Liver (tissue), 7 donors: ENCODE measurements at regions not wholly inside any gene's neighbourhood (a gene's known extent, or its start where the extent isn't known, plus 50 kb on each side); places are given as distances from the start of the nearest gene placed in this dataset.

Source experiments
- DNase-seq: peaks from one replicate; pipeline ENCODE4 v3.0.0-alpha.2; 2017; ENCODE audit warnings: low spot score
- H3K27ac ChIP-seq, 2 donors: one replicate each; pipeline ENCODE4 v1.7.0; 2013; ENCODE audit warnings: inconsistent platforms in 2 of 2, low read length in 2 of 2, control low read depth in 1 of 2, low read depth in 1 of 2, mild to moderate bottlenecking in 1 of 2
- H3K27me3 ChIP-seq, 4 donors: one replicate each; pipeline versions ENCODE4 v1.6.1 to v1.7.0; 2013; ENCODE audit warnings: low read length in 3 of 4, inconsistent platforms in 1 of 4, mild to moderate bottlenecking in 1 of 4, moderate library complexity in 1 of 4; ENCODE audit not compliant: control insufficient read depth in 4 of 4, insufficient read depth in 4 of 4
- H3K36me3 ChIP-seq, 4 donors: one replicate each; pipeline versions ENCODE4 v1.6.1 to v1.7.0; 2013; ENCODE audit warnings: low read length in 3 of 4, mild to moderate bottlenecking in 3 of 4, low read depth in 1 of 4, moderate library complexity in 1 of 4; ENCODE audit not compliant: control insufficient read depth in 4 of 4, insufficient read depth in 3 of 4
- H3K4me1 ChIP-seq, 4 donors: one replicate each; pipeline versions ENCODE4 v1.6.1 to v1.7.0; 2013; ENCODE audit warnings: low read length in 3 of 4, mild to moderate bottlenecking in 3 of 4, moderate library complexity in 1 of 4; ENCODE audit not compliant: control insufficient read depth in 4 of 4, insufficient read depth in 4 of 4
- H3K4me3 ChIP-seq, 3 donors: one replicate each; pipeline versions ENCODE4 v1.6.1 to v1.7.0; 2013; ENCODE audit warnings: low read length in 3 of 3, control low read depth in 1 of 3, low read depth in 1 of 3, mild to moderate bottlenecking in 1 of 3
- H3K9ac ChIP-seq, 2 donors: one replicate each; pipeline ENCODE4 v1.7.0; 2013; ENCODE audit warnings: low read length in 2 of 2, mild to moderate bottlenecking in 2 of 2, moderate library complexity in 2 of 2, control low read depth in 1 of 2, low read depth in 1 of 2
- H3K9me3 ChIP-seq, 4 donors: one replicate each; pipeline versions ENCODE4 v1.6.1 to v1.7.0; 2013; ENCODE audit warnings: low read length in 3 of 4; ENCODE audit not compliant: control insufficient read depth in 4 of 4
- ATF3 ChIP-seq: IDR thresholded peaks from 2 replicates; pipeline ENCODE4 v1.6.1; 2016; ENCODE audit warnings: antibody characterized with exemption
- EGR1 ChIP-seq, 2 donors: IDR thresholded peaks; 2 replicates each; pipeline ENCODE4 v1.6.1; 2016 to 2018; ENCODE audit warnings: antibody characterized with exemption in 2 of 2, low read depth in 2 of 2
- FOXA2 ChIP-seq: IDR thresholded peaks from 2 replicates; pipeline ENCODE4 v1.6.1; 2016; ENCODE audit warnings: antibody characterized with exemption
- GABPA ChIP-seq, 2 donors: IDR thresholded peaks in 1 of 2; conservative IDR thresholded peaks in 1 of 2; 2 replicates each; pipeline ENCODE4 v1.6.1; 2016; ENCODE audit warnings: antibody characterized with exemption in 2 of 2, mild to moderate bottlenecking in 1 of 2, moderate library complexity in 1 of 2
- HNF4A ChIP-seq, 2 donors: conservative IDR thresholded peaks; 2 replicates each; pipeline ENCODE4 v1.6.1; 2016; ENCODE audit warnings: antibody characterized with exemption in 2 of 2, mild to moderate bottlenecking in 2 of 2
- HNF4G ChIP-seq: IDR thresholded peaks from 2 replicates; pipeline ENCODE4 v1.6.1; 2016; ENCODE audit warnings: antibody characterized with exemption
- JUND ChIP-seq, 2 donors: IDR thresholded peaks; 2 replicates each; pipeline ENCODE4 v1.6.1; 2016; ENCODE audit warnings: antibody characterized with exemption in 2 of 2
- MAX ChIP-seq: IDR thresholded peaks from 2 replicates; pipeline ENCODE4 v1.6.1; 2016; ENCODE audit warnings: antibody characterized with exemption
- NR2F2 ChIP-seq: IDR thresholded peaks from 2 replicates; pipeline ENCODE4 v1.6.1; 2016; ENCODE audit warnings: antibody characterized with exemption
- RAD21 ChIP-seq, 2 donors: IDR thresholded peaks; 2 replicates each; pipeline ENCODE4 v1.6.1; 2016; ENCODE audit warnings: antibody characterized with exemption in 2 of 2, mild to moderate bottlenecking in 2 of 2
- REST ChIP-seq: IDR thresholded peaks from 2 replicates; pipeline ENCODE4 v1.6.1; 2016; ENCODE audit warnings: antibody characterized with exemption, mild to moderate bottlenecking
- RXRA ChIP-seq, 2 donors: IDR thresholded peaks; 2 replicates each; pipeline ENCODE4 v1.6.1; 2017 to 2018; ENCODE audit warnings: antibody characterized with exemption in 2 of 2, mild to moderate bottlenecking in 1 of 2
- YY1 ChIP-seq: IDR thresholded peaks from 2 replicates; pipeline ENCODE4 v1.6.1; 2016; ENCODE audit warnings: antibody characterized with exemption, mild to moderate bottlenecking
- WGBS: extraction: QIAGEN DNeasy Blood & Tissue Kit; methylation state at CpG from one replicate; pipeline ENCODE4 v1.1.7; 2013; 5-methylcytosine and 5-hydroxymethylcytosine counted together
- donor health status: healthy.
- donor health status: healthy.
- donor health status: healthy.
- donor health status: healthy.

GRCh38 chr5:114243972-114244317, 117.9 kb upstream of the KCNN2 start:
- Histone ChIP-seq H3K4me3 (no peak overlapping the region), H3K27me3 (no peaks in the 10 kb centered on the region), H3K27ac (no peak overlapping the region), H3K4me1 (no peaks in the 10 kb centered on the region), H3K9me3 (no peaks in the 10 kb centered on the region), H3K36me3 (no peaks in the 10 kb centered on the region), H3K9ac (no peak overlapping the region)
- TF ChIP-seq NR2F2 (no peak), GABPA (IDR thresholded peaks at IDR 0.05 in 1 of 2, conservative IDR thresholded peaks at IDR 0.05 in 1 of 2) (no peak), RAD21 (IDR thresholded peaks at IDR 0.05) (no peak), YY1 (no peak), MAX (no peak), FOXA2 (no peak), RXRA (IDR thresholded peaks at IDR 0.05) (no peak), HNF4G (no peak), HNF4A (conservative IDR thresholded peaks at IDR 0.05) (no peak), REST (no peak)
- DNase-seq: no peak
- WGBS: 49% methylated on average over 1 of the region's 1 CpG

GRCh38 chr5:114249823-114250222, 112.0 kb upstream of the KCNN2 start:
- DNase-seq: no peak
- no peak overlapping the region for H3K4me3 ChIP-seq
- no peak overlapping the region for H3K9ac ChIP-seq
- TF ChIP-seq EGR1 (IDR thresholded peaks at IDR 0.05; ENCODE audit: low read depth in 2 of 2): no peak
- TF ChIP-seq RXRA (IDR thresholded peaks at IDR 0.05): no peak
- TF ChIP-seq HNF4A (conservative IDR thresholded peaks at IDR 0.05): no peak
- no peak for TF ChIP-seq GABPA (IDR thresholded peaks at IDR 0.05 in 1 of 2, conservative IDR thresholded peaks at IDR 0.05 in 1 of 2)
- TF ChIP-seq JUND (IDR thresholded peaks at IDR 0.05): no peak
- TF ChIP-seq FOXA2: no peak
- no peak for TF ChIP-seq NR2F2
- TF ChIP-seq ATF3: no peak
- TF ChIP-seq MAX: no peak
- no peak for TF ChIP-seq HNF4G
- H3K27ac ChIP-seq: no peak overlapping the region
- H3K36me3 ChIP-seq: no peaks in the 10 kb centered on the region
- 66% methylated on average over 2 of the region's 2 CpGs for WGBS
- no peaks in the 10 kb centered on the region for H3K4me1 ChIP-seq
- no peaks in the 10 kb centered on the region for H3K27me3 ChIP-seq
- no peaks in the 10 kb centered on the region for H3K9me3 ChIP-seq

- Histone ChIP-seq H3K4me3 (no peak overlapping the region), H3K27ac (no peak overlapping the region), H3K4me1 (no peaks in the 10 kb centered on the region), H3K9me3 (no peaks in the 10 kb centered on the region), H3K9ac (no peak overlapping the region), H3K36me3 (no peaks in the 10 kb centered on the region), H3K27me3 (no peaks in the 10 kb centered on the region)
- WGBS: 73% methylated on average over 3 of the region's 3 CpGs
- no peak for DNase-seq
- no peak for TF ChIP-seq FOXA2
- TF ChIP-seq REST: no peak
Measured at GRCh38 chr5:114250536-114250935, 111.3 kb upstream of the KCNN2 start.
